PC-3 (cell line): ENCODE measurements at regions not wholly inside any gene's neighbourhood (a gene's known extent, or its start where the extent isn't known, plus 50 kb on each side); places are given as distances from the start of the nearest gene placed in this dataset.

Experiments
- ATAC-seq: fragments of 200-7000 bp; cut with Tn5 transposase; 2 replicates; pipeline ENCODE4 v1.9.1; 2020; ENCODE audit warnings: mild to moderate bottlenecking, moderate library complexity
- BruUV-seq: library from RNA; stranded (reverse); fragments of 400-500 nt; replicated peaks from 2 replicates; lab custom pipeline; 2021; lab: Mats Ljungman, UMichigan
- CTCF ChIA-PET: fragments of 300-600 bp; sonication (Branson Sonifier 250); formaldehyde crosslinking; loops from one replicate; lab custom pipeline; 2022; ENCODE audit warnings: antibody characterized with exemption; lab: Charles Lee
- POLR2A ChIA-PET: fragments of 300-600 bp; sonication (Branson Sonifier 250); formaldehyde crosslinking; loops from one replicate; lab custom pipeline; 2022; ENCODE audit warnings: antibody characterized with exemption; ENCODE audit not compliant: unreplicated experiment; lab: Charles Lee
- DNase-seq: peaks from one replicate; pipeline ENCODE4 v3.0.0-alpha.2; 2015
- H2AFZ ChIP-seq: fragments of 300-600 bp; sonication (generic); 2 replicates; pipeline ENCODE4 v1.6.0; 2016; ENCODE audit warnings: antibody characterized with exemption, low read length
- H3F3A ChIP-seq: fragments of 300-600 bp; sonication (generic); one replicate; pipeline ENCODE4 v1.6.0; 2017; ENCODE audit warnings: antibody characterized with exemption, low read length, control low read depth, mild to moderate bottlenecking; ENCODE audit not compliant: unreplicated experiment
- H3K27ac ChIP-seq: fragments of 300-600 bp; sonication (generic); 2 replicates; pipeline ENCODE4 v1.5.1; 2016; ENCODE audit warnings: mild to moderate bottlenecking, low read length
- H3K27me3 ChIP-seq: fragments of 300-600 bp; sonication (generic); 2 replicates; pipeline ENCODE4 v1.6.1; 2016; ENCODE audit warnings: low read length, mixed read lengths
- H3K36me3 ChIP-seq: fragments of 300-600 bp; sonication (generic); 2 replicates; pipeline ENCODE4 v1.6.1; 2016; ENCODE audit warnings: low read depth, mixed run types, low read length, mixed read lengths
- H3K4me1 ChIP-seq: fragments of 300-600 bp; sonication (generic); 2 replicates; pipeline ENCODE4 v1.5.1; 2016; ENCODE audit warnings: low read length; ENCODE audit not compliant: insufficient read depth
- H3K4me2 ChIP-seq: fragments of 300-600 bp; sonication (generic); 2 replicates; pipeline ENCODE4 v1.6.0; 2016; ENCODE audit warnings: low read length
- H3K4me3 ChIP-seq: fragments of 300-600 bp; sonication (generic); 2 replicates; pipeline ENCODE4 v1.5.1; 2016; ENCODE audit warnings: mild to moderate bottlenecking, low read length, mixed read lengths
- H3K79me2 ChIP-seq: fragments of 300-600 bp; sonication (generic); 2 replicates; pipeline ENCODE4 v1.6.1; 2017; ENCODE audit warnings: low read length, mixed read lengths
- H3K9ac ChIP-seq: fragments of 300-600 bp; sonication (generic); 2 replicates; pipeline ENCODE4 v1.6.0; 2016; ENCODE audit warnings: mild to moderate bottlenecking, low read length
- H3K9me2 ChIP-seq: fragments of 300-600 bp; sonication (generic); replicated peaks from 2 replicates; pipeline ENCODE4 v1.6.1; 2016; ENCODE audit warnings: mixed run types, low read length, mixed read lengths
- H3K9me3 ChIP-seq: fragments of 300-600 bp; sonication (generic); 2 replicates; pipeline ENCODE4 v1.6.1; 2016; ENCODE audit warnings: low read length, mixed read lengths
- H4K20me1 ChIP-seq: fragments of 300-600 bp; sonication (generic); 2 replicates; pipeline ENCODE4 v1.6.1; 2016; ENCODE audit warnings: low read length, mixed read lengths
- CTCF ChIP-seq: fragments of 300-600 bp; sonication (generic); conservative IDR thresholded peaks from 2 replicates; pipeline ENCODE4 v1.5.1; 2017; ENCODE audit warnings: antibody characterized with exemption, low read depth, mild to moderate bottlenecking, low read length
- EZH2 ChIP-seq: fragments of 300-600 bp; sonication (generic); IDR thresholded peaks from one replicate; pipeline ENCODE4 v1.6.1; 2017; ENCODE audit warnings: antibody characterized with exemption, mild to moderate bottlenecking, low read length; ENCODE audit not compliant: unreplicated experiment
- EZH2phosphoT487 ChIP-seq: fragments of 300-600 bp; sonication (generic); IDR thresholded peaks from 2 replicates; pipeline ENCODE4 v1.6.1; 2018; ENCODE audit warnings: mild to moderate bottlenecking, antibody characterized with exemption, low read length, borderline replicate concordance
- intact Hi-C: fragments of 100-400 bp; cut with micrococcal nuclease; formaldehyde crosslinking; loops from 2 replicates; pipeline ENCODE4 v1.9.0; 2023

- Histone ChIP-seq H3K79me2 (no peaks in the 10 kb centered on the region), H3K4me1 (no peaks in the 10 kb centered on the region), H3K27ac (no peak overlapping the region), H3K9me3 (0 out of 2 replicates have a peak, but pooled peaks cover 4% of the 10 kb centered on the region), H3K4me2 (no peak overlapping the region), H3K36me3 (no peaks in the 10 kb centered on the region), H3K9me2 (no peaks in the 10 kb centered on the region), H4K20me1 (no peaks in the 10 kb centered on the region), H3K4me3 (no peak overlapping the region), H3F3A (no peaks in the 10 kb centered on the region), H3K9ac (no peak overlapping the region), H2AFZ (no peak overlapping the region), H3K27me3 (no peaks in the 10 kb centered on the region)
- ATAC-seq (no peak), DNase-seq (no peak)
- TF ChIP-seq CTCF: no peak
- no peak for TF ChIP-seq EZH2phosphoT487
- no peak for TF ChIP-seq EZH2
- BruUV-seq: no TSS peak
- intact Hi-C loops: no loop called here
- POLR2A ChIA-PET: no interaction called here
- CTCF ChIA-PET: no interaction called here
These were observed 619.0 kb downstream of the ANKRD7 start for GRCh38 chr7:118843456-118843855.

GRCh38 chr7:118844748-118845147, 620.2 kb downstream of the ANKRD7 start:
- Histone ChIP-seq H2AFZ (no peak overlapping the region), H3F3A (no peaks in the 10 kb centered on the region), H3K27me3 (no peaks in the 10 kb centered on the region), H3K4me1 (no peaks in the 10 kb centered on the region), H3K9ac (no peak overlapping the region), H3K27ac (no peak overlapping the region), H3K36me3 (no peaks in the 10 kb centered on the region), H4K20me1 (no peaks in the 10 kb centered on the region), H3K9me2 (no peaks in the 10 kb centered on the region), H3K4me2 (no peak overlapping the region), H3K4me3 (no peak overlapping the region), H3K79me2 (no peaks in the 10 kb centered on the region), H3K9me3 (no peaks in the 10 kb centered on the region)
- no peak for DNase-seq
- TF ChIP-seq CTCF (no peak), EZH2 (no peak)
- no peak for ATAC-seq
- ChIA-PET CTCF (no interaction called here), POLR2A (no interaction called here)
- intact Hi-C loops: no loop called here
- no TSS peak for BruUV-seq

- Histone ChIP-seq H3K4me2 (no peak overlapping the region), H3K36me3 (no peaks in the 10 kb centered on the region), H2AFZ (no peak overlapping the region), H3K27me3 (no peaks in the 10 kb centered on the region), H3K27ac (no peak overlapping the region), H3F3A (no peaks in the 10 kb centered on the region), H3K79me2 (no peaks in the 10 kb centered on the region), H3K9ac (no peak overlapping the region), H3K9me2 (no peaks in the 10 kb centered on the region), H3K4me3 (no peak overlapping the region), H4K20me1 (no peaks in the 10 kb centered on the region), H3K9me3 (no peaks in the 10 kb centered on the region), H3K4me1 (no peaks in the 10 kb centered on the region)
- TF ChIP-seq EZH2phosphoT487: no peak
- no peak for TF ChIP-seq EZH2
- TF ChIP-seq CTCF: no peak
- intact Hi-C loops: no loop called here
- ATAC-seq (no peak), DNase-seq (no peak)
- CTCF ChIA-PET: no interaction called here
- no TSS peak for BruUV-seq
- POLR2A ChIA-PET: no interaction called here
These were observed 621.3 kb downstream of the ANKRD7 start for GRCh38 chr7:118845791-118846190.
